Stimulated activated CD4-positive, alpha-beta T cell treated with anti-CD3 and anti-CD28 coated beads, Interleukin-12 subunit alpha, Interleukin-12 subunit beta, amount 100 ng/mL, for 24 hours (primary cell): ENCODE measurements at regions not wholly inside any gene's neighbourhood (a gene's known extent, or its start where the extent isn't known, plus 50 kb on each side); places are given as distances from the start of the nearest gene placed in this dataset.
A peak's percentile ranks its signal among the peaks of the same experiment; 100 is the strongest.

ENCODE experiments used
- DNase-seq, 2 experiments: peaks; one replicate each; pipeline ENCODE4 v3.0.0-alpha.2; 2020; ENCODE audit warnings: low read depth in 2 of 2

DNA sequence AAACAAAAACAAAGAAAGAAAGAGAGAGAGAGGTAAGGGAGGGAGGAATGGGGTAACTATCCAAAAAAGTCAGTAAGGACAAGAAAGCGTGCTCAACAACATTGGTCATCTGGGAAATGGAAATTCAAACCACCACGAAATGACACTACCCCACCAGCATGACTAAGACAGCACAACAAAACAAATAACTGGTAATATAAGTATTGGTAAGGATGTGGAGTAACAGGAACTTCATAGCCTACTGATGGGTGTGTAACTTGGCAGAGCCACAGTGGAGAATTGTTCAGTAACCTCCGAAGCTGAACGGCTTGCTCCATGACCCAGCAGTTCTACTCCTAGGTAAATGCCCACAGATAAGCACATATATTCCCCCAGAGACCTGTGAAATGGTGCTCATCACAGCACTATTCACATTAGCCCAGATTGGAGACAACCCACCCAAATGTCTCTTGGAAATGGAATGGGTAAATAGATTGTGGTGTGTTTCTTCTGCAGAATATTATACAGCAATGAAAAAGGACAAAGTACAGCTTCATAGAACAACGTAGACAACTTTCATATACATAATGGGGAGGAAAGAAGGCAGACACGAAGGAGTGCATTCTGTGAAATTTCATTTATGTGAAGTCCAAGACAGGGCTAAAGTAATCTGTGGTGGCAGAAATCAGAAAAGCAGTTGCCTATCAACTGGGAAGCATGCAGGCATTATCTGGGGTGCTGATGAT, 95.5 kb upstream of the ATP6AP2 start:
- DNase-seq = no peak

- DNase-seq = no peak
These were observed 96.2 kb upstream of the ATP6AP2 start for GRCh38 chrX:40484408-40485091.

DNA sequence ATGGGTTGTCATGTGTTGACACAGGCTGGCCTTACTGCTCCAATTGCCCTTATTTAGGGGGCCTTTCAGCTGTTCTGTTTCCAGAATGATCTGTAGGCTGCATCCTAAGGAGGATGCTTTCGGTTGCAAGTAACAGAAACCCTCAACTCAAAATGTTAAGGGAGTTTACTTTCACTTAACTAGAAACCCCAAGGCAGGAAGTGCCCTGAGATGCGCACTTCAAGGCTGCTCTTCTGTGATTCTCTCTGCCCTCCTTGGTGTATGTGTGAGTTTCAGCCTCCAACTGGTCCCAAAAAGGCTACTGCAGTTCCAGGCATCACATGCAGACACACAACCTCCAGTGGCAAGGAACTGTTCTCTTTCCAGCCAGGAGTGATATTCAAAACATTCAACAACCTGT, 97.3 kb upstream of the ATP6AP2 start:
- no peak for DNase-seq

DNA sequence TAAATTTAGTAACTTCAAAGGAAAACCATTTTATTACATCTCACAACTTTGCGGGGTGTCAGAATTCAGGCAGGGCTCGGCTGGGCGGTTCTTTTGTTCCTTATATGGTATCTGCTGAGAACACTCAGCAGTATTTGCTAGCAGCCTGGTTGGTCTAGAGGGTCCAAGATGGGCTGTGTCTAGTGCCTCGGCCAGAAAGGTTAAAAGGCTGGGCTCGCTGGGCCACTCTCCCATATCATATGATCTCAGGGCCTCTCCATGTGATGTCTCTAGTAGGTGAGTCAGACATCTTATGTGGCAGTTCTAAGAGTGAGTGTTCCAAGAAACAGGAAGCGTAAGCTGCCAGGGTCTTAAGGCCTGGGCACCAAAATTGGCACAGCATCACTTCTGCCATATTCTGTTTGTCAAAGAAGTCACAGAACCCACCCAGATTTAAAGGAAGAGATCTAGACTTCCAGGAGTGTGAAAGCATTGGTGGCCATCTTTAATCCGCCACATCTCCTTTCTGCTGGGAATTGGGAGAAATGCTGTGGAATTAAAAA, 100.9 kb upstream of the ATP6AP2 start:
- no peak for DNase-seq

DNA sequence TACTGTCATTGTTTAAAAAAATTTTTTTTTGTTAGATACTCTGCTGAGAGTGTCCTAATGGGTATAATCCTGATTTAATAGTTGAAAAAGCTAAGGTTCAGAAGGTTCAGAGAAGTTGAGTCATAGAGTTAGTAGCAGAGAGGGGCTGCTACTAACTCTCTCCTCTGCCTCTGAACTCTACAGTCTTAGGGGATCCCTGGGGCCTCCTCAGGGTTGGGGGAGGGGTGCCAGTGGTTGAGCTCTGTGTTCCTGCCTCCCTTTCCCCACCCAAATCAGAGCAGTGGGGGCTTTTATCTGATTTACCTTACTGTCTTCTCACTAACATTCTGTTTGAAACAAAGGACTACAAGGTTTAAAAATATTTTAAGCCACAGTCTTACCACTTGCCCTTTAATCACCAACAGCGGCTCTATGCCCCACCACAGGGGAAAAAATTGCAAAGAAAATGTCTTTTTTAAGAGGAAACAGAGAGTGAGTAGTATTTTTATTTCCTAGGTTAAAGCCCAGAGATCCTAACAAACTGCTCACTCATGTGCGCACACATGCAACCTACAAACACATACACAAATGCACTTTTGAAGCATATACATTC, 102.2 kb upstream of the ATP6AP2 start:
- no peak for DNase-seq

- DNase-seq = no peak
These were observed 103.8 kb upstream of the ATP6AP2 start for GRCh38 chrX:40476958-40477357.

DNA sequence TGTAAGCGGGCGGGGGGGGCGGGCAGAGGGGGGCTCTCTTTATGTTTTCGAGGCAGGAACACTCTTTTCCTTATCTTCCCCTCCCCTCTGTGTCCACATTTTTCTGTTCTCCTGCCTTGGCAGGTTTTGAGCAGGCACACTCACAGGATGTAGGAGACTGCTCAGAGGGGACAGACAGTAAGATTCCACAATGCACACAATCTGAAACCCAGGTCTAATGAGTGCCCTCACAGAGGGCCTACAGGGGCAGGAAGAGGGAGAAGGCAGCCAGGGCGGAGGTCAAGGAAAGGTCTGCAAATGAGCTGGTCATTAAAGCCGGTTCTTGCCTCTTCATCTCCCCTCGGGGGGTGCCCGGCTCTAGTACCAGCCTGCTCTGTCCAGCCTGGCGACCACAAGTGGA, 106.1 kb upstream of the ATP6AP2 start:
- no peak for DNase-seq

- DNase-seq = no peak
These were observed 106.6 kb upstream of the ATP6AP2 start for GRCh38 chrX:40474205-40474626.

DNA sequence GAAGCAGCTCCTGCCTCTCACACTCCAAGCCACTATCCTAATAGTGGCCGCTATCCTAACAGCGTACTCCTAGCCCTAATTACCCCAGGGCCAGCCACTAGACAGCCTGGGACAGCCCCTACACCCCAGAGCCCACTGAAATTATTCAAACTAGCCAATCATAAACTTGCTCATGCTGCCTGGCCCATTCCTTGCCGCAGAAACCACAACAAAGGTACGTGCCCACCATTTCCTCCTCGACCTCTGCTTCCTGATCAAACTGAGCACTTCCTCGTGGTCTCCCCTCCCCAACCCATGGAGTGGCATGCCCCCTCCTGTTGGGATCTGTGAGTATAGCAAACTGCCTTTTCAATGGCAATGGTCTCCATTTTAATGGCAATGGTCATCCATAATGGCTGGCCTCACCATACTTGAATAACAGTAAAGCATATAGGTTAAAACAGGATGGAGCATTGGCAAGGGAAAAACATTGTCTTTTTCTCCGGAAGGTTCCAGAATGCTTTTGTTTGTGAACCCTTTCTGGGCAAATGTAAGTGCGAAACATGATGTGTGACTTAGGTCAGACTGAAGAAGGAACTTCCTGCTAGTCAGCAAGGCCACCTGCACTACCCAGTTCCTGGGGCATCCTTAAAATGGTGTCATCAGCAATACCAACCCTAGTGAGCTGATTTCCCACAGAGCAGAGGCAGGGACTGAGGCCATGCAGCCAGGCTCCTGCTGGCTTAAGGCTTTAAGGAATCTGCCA, 107.1 kb upstream of the ATP6AP2 start:
- DNase-seq = no peak

DNA sequence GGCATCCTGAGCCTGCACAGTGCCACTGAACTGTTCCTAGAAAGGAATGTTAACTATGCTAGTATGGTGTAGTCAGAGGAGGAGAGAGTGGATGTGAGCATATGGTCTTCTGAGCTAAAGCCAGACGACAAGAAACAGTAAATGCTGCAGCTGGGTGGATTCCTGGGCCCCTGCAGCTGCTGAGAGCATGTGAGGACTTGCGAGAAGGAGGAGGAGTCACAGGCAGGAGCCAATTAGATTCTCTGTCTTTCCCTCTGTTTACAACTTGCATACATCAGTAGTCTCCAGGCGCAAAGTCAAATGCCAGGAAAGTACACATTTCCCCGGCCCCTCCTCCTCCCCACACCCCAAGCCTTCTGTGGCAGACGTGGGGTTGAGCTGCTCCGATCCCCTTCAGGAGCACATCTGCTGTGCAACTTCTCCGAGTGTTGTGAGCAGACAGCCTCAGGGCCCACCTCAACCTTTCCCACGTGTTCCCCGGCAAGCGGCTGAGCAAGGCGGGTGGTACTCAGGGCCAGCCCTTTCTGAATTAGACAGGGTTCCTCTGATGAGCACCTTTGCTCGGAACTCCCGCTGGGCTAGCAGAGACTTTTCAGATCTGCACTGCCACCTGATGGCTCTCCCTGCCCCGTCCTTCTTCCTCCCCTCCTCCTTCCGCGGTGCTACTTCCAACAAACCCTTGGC, 108.7 kb upstream of the ATP6AP2 start:
- DNase-seq = no peak

DNA sequence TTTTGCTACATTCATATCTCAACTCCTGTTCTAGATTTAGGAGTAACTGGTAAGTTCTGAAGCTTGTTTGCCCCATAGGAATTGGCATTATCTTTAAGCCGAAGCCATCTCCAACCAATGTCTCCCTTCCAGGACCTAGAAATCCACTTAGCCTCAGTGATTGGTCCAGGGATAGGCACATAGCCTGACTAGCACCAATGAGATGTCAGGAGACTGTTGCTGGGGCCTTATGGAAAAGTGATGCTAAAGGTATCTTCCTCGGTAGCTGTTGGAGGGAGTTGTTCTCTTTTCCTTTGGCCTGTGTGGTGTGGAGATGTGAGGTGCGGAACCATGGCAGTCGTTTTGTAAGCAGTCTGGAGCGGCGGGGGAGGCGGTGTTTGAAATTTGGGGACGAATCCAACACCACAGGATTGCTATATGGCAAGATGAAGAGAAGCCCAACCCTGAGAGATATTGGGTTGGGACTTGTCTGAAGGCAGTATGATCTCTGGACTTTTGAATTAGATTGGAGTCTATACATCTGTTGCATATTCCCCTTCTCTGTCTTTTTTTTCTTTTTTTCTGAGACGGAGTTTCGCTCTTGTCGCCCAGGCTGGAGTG, 109.8 kb upstream of the ATP6AP2 start:
- DNase-seq = no peak

- DNase-seq = no peak
These were observed 111.5 kb upstream of the ATP6AP2 start for GRCh38 chrX:40469316-40469715.

- DNase-seq = peak in 1 of 2 experiments; percentile 14
These were observed 112.5 kb upstream of the ATP6AP2 start for GRCh38 chrX:40468033-40468846.

DNA sequence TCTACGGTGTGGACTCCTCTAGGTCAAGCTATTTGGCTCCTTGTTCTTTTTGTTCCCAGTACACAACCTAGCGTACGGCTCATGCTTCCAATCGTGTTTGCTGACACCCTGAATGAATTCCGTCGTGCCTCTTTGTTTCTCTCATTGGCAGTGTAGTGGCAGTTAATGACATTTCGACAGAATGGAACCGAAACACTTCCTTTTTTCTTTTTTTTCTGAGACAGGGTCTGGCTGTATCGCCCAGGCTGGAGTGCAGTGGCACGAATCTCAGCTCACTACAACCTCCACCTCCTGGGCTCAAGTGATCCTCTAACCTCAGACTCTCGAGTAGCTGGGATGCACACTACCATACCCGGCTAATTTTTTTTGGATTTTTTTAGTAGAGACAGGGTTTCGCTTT, 113.3 kb upstream of the ATP6AP2 start:
- DNase-seq = no peak

DNA sequence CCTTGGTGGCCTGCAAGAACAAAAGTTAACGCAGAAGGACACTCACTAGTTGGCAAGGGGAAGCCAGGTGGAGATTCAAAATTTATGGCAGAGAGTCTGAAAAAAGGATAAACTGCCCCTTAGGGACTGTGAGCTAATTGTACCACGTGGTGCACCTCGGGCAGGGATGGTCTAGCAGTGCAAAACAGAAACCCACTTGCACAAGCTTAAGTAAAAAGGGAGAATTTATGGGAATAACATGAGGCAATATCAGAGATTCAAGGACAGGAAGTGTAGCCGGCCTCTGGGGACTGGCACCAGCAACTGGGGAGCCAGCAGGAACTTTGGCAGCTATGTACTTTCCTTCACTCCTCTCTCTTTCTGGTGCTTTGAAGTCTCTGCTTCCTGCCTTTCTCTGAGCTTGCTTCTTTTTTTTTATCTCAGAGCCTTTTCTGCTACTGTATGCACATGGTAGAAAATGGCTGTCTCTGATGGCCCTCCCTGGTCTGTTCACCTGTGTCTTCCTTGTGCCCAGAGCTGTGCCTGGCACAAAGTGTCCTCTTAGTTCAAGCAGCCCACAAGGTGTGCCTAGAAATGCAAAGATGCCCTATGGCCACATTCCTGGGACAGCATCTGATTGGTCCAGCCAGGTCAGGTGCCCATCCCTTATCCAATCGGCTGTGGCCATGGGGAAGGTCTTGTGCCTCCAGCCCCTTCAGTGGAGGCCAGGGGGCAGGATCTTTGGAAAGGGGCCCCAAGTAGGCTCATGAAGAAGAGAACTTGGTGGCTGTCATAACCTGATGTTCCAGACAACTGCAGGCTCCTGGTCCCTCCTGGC, 114.8 kb upstream of the ATP6AP2 start:
- no peak for DNase-seq

DNA sequence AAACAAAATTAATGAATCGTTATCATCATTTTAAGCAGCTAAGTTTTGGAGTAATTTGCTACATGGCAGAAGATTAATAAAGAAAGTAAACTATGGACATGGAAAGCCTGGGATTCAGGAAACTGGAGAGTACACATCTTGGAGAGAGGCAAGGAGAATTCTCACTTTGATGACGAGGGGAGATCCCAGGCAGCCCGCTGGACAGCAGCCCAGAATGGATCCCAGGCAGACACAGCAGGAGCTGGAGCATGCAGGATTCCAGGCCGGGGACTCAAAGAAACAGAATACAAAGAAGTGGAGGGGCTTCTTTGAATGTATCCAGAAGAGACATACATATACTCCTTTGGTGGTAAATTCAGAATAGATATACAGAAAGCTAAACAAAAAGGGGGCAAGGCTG, 118.0 kb upstream of the ATP6AP2 start:
- DNase-seq = no peak

DNA sequence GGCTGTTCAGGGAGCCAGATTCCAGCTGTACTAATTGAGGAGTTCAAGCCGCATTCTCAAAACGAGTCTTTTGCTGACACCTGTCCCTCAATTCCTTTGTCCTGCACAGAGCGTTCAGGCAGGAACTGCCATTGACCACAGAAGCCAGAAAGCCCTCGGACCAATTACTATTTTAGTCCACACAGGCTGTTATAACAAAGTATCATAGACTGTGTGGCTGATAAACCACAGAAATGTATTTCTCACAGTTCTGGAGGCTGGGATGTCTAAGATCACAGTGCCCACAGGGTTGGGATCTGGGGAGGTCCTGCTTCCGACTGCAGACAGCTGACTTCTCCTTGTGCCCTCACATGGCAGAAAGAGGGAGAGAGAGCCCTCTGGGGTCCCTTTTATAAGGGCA, 119.8 kb upstream of the ATP6AP2 start:
- no peak for DNase-seq

DNA sequence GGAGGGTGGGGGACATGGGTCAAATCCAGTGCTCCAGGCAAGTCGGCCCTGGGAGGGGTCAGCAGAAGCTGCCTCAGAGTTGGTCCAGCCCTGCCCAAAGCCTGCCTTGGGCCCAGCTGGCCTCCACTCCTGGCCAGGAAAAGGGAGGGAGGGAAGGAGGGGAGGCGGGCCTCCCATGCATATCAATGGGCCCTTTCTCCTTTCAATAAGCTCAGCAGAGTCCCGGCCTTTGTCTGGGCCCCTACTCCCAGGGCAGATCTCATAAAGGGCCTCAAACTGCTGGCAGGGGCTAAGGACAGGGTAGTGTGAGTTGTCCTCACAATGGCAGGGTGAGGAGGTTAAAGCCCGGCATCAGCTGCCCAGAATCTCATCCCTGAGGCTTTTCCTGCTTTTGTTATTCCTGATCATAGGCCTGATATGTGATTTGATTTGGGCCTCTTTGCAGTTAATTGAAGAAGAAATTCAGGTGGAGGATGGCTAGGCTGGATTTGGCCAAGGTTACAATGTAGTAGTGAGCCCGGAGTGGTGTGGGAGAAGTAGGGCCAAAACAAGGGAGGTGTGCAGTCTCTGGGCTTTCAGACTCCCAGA, 121.1 kb upstream of the ATP6AP2 start:
- no peak for DNase-seq

DNA sequence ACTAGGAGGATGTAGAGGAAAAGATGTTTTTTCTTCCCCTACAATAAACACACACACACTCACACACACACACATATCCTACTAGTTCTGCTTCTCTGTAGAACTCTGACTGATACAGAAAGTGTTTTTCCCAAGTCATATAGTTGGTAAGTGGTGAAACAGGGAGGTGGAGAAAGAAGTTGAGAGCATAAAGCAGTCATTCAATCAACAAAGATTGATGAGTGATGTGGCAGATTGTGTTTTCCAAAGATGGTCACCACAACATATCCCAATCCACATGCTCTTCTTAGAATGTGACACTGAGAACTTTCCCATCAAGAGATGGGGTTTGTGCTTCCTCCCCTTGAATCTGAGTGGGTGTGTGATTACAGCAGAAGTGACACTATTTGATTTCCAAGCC, 123.4 kb upstream of the ATP6AP2 start:
- no peak for DNase-seq
